Muscle of leg (tissue), 3 donors: ENCODE measurements at regions not wholly inside any gene's neighbourhood (a gene's known extent, or its start where the extent isn't known, plus 50 kb on each side); places are given as distances from the start of the nearest gene placed in this dataset.
A peak's percentile ranks its signal among the peaks of the same experiment; 100 is the strongest.

Experiments
- DNase-seq: peaks from one replicate; pipeline ENCODE4 v3.0.0; 2013
- H3K27ac ChIP-seq: one replicate; pipeline ENCODE4 v1.5.1; 2013; ENCODE audit warnings: mild to moderate bottlenecking, low read length, control low read depth
- H3K27me3 ChIP-seq: one replicate; pipeline ENCODE4 v1.6.1; 2013; ENCODE audit warnings: low read length; ENCODE audit not compliant: control insufficient read depth, insufficient read depth
- H3K36me3 ChIP-seq: one replicate; pipeline ENCODE4 v1.6.1; 2013; ENCODE audit warnings: low read length; ENCODE audit not compliant: control insufficient read depth, insufficient read depth
- H3K4me1 ChIP-seq: one replicate; pipeline ENCODE4 v1.6.1; 2013; ENCODE audit warnings: low read length; ENCODE audit not compliant: control insufficient read depth, insufficient read depth
- H3K4me3 ChIP-seq: one replicate; pipeline ENCODE4 v1.5.1; 2013; ENCODE audit warnings: low read length, control low read depth
- H3K9me3 ChIP-seq: replicated peaks from 2 replicates; pipeline ENCODE4 v1.6.1; 2013; ENCODE audit warnings: low read depth, low read length; ENCODE audit not compliant: control insufficient read depth
- WGBS: methylation state at CpG from one replicate; pipeline ENCODE4 v1.1.5; 2013; ENCODE audit warnings: missing lambda C conversion rate; ENCODE audit not compliant: insufficient coverage; 5-methylcytosine and 5-hydroxymethylcytosine counted together

DNA sequence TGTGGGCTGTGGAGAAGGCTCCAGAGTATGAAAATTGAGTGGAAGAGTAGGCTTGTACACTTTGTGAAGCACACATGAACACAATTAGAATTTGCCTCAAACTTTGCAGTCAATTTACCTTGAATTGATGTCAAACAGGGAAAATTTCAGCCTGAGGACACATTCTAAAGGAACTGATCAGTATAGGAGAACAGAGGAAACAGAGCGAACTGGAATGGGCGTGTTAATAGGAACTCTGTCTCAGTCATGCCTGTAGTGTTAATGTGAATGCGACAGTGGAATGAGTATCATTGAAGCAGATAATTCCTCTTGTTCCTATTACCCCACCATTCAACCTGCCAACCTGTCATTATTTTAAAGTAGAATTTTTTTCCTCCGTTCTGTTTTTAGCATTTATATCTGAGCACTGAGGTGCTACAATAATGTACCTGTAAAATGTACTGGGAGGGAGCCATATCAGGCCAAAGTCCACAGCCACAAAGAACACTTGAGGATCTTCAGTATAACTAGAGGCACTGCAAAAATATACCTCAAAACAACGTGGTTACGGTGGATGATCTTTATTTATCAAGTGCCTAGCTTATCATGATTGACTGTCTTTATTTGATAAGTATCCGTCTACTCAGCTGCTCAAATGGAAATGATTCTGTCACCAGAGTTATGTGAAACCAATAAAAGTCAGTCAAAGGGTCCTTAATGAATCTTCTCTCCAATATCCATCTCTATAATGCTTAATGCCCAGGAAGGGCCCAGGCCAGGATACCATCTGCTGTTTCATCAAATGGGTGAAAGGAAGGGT, 125.3 kb upstream of the STMND1 start:
- Histone ChIP-seq H3K9me3 (no peaks in the 10 kb centered on the region), H3K27me3 (peaks cover 2% of the 10 kb centered on the region), H3K36me3 (no peaks in the 10 kb centered on the region), H3K4me3 (no peak overlapping the region), H3K4me1 (peaks cover 2% of the 10 kb centered on the region), H3K27ac (no peak overlapping the region)
- DNase-seq: no peak
- WGBS: no CpG with 5 or more reads among the region's 7 CpGs

DNA sequence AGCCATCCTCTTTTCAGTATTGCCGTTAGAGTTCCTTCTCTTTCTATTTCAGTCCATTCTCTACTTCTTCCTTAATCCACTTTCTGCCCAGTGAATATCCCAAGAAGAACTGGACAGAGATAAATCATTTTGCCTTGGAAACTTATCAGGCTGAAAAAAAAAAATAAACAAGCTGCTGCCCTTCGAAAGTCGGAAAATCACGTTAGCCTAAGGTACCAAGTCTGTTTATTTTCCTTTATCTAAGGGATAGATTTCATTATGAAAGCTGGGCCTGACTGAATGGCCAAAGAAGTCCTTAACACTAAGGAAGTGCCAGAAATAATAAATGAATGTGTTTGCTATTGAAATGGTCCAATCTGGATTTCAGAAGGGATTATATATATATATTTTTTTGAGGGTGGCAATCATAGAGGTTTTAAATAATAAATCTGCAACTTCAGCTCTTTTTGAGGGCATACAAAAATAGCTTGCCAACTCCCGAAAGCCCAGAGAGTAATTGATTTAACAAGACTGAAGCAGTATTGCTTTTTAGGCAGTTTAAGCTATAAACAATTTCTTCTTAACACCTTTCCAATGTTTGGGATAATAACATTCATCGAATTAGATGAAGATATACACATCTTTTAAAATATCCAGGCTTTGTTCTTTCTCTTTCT, 127.0 kb upstream of the STMND1 start:
- H3K4me3 ChIP-seq: no peak overlapping the region
- 87% methylated on average over 3 of the region's 6 CpGs for WGBS
- no peaks in the 10 kb centered on the region for H3K4me1 ChIP-seq
- H3K27me3 ChIP-seq: peaks cover 2% of the 10 kb centered on the region
- no peaks in the 10 kb centered on the region for H3K36me3 ChIP-seq
- H3K27ac ChIP-seq: no peak overlapping the region
- H3K9me3 ChIP-seq: no peaks in the 10 kb centered on the region
- DNase-seq: no peak

DNA sequence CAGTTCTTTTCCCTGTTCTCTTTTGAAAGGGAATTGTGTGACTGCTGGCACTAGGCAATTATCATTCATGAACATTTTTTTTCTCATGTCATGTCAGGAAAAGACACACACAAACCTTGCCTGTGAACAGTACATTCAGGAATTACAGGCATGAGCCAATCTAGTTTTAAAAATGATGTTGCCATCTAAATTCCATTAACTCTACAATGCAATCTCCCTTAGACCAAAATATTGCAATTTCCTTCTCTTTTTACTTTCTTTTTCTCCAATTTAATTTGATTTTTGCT, 127.5 kb upstream of the STMND1 start:
- H3K27me3 ChIP-seq: peaks cover 1% of the 10 kb centered on the region
- no peak overlapping the region for H3K27ac ChIP-seq
- no peak overlapping the region for H3K4me3 ChIP-seq
- H3K4me1 ChIP-seq: no peaks in the 10 kb centered on the region
- no peaks in the 10 kb centered on the region for H3K36me3 ChIP-seq
- DNase-seq: no peak
- no peaks in the 10 kb centered on the region for H3K9me3 ChIP-seq

DNA sequence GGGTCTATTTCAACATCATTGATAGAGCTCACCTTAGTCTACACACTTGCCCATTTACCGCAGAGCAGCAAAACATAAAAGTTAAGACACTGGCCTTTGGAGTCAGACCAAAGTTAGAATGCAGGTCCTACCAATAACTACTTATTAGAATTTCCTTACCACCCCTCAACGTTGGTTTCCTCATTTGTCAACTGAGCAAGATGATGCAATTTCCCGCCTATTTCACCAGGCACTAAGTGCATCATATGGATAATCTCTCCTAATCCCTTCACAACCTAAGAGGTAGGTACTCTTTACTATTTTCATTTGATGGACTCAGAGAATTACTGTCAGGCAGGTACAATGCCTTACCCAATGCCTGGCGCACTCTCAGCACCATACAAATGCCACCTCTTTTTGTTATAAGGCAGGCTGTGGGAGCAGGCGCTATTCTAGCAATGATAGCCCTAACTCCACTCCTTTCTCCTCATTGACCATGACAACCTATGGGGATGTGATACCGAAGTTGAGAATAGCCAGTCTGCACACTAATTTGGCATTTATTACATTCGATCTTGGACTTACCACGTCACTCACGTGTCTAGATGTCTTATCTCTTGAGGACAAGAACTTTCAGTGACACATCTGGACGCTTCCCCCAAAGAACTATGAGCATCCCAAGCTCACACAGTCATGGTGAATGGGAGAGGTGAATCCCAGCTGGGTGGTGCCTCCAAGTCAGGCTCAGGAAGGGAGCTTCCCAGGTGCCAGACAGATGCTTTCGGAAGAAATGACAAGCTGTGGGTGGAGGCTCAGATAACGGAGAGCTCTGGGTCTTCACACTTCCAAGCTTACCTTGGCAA, 128.1 kb upstream of the STMND1 start:
- H3K27ac ChIP-seq: no peak overlapping the region

DNA sequence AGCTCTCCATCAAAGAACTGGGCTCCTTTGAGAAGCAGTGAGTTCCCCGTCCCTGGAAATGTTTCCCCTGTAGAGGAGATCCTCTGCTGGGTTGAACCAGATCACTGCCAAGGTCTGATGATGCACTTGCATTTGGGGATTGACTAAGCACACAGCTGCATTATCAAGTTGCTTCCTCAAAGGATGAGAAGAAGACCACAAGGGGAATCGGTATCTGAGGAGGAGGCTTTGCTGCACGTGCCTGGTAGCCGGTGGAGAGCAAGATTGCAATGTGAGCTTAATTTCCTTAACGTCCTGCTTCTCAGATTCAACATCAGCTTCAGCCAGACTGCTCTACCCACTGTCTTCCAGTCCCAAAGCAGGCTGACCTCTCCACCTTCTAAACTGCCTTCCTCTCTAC, 128.8 kb upstream of the STMND1 start:
- Histone ChIP-seq H3K4me1 (no peaks in the 10 kb centered on the region), H3K4me3 (no peak overlapping the region), H3K27ac (no peak overlapping the region), H3K9me3 (no peaks in the 10 kb centered on the region), H3K27me3 (no peaks in the 10 kb centered on the region), H3K36me3 (no peaks in the 10 kb centered on the region)
- DNase-seq: no peak
- 85% methylated on average over 4 of the region's 5 CpGs for WGBS

More for the DNA sequence above, 128.1 kb upstream of the STMND1 start:
- H3K4me3 ChIP-seq: no peak overlapping the region
- H3K36me3 ChIP-seq: no peaks in the 10 kb centered on the region
- no peaks in the 10 kb centered on the region for H3K4me1 ChIP-seq
- H3K9me3 ChIP-seq: no peaks in the 10 kb centered on the region
- WGBS: 75% methylated on average over 4 of the region's 12 CpGs
- no peaks in the 10 kb centered on the region for H3K27me3 ChIP-seq
- no peak for DNase-seq

DNA sequence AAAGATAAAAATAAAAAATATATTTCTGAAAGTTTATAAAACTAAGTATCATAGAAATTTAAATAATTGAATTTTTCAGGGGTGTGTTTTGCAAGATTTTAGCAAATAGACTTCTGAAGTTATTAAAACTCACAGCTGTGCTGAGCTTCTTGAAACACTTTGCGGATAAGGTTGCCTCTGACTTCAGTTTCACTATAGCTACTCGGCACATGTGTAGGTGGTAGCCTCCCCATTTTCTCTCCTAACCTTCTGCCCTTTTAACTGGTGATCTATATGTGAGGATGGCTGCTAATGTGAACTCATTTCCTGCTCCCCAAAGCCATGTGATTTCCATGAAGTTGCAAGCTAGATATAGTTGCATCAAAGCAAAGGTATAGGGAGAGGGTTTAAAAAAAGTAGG, 129.3 kb upstream of the STMND1 start:
- Histone ChIP-seq H3K27me3 (no peaks in the 10 kb centered on the region), H3K9me3 (no peaks in the 10 kb centered on the region), H3K27ac (no peak overlapping the region), H3K36me3 (no peaks in the 10 kb centered on the region), H3K4me3 (no peak overlapping the region), H3K4me1 (no peaks in the 10 kb centered on the region)
- no peak for DNase-seq
- WGBS: no CpG with 5 or more reads among the region's 2 CpGs

DNA sequence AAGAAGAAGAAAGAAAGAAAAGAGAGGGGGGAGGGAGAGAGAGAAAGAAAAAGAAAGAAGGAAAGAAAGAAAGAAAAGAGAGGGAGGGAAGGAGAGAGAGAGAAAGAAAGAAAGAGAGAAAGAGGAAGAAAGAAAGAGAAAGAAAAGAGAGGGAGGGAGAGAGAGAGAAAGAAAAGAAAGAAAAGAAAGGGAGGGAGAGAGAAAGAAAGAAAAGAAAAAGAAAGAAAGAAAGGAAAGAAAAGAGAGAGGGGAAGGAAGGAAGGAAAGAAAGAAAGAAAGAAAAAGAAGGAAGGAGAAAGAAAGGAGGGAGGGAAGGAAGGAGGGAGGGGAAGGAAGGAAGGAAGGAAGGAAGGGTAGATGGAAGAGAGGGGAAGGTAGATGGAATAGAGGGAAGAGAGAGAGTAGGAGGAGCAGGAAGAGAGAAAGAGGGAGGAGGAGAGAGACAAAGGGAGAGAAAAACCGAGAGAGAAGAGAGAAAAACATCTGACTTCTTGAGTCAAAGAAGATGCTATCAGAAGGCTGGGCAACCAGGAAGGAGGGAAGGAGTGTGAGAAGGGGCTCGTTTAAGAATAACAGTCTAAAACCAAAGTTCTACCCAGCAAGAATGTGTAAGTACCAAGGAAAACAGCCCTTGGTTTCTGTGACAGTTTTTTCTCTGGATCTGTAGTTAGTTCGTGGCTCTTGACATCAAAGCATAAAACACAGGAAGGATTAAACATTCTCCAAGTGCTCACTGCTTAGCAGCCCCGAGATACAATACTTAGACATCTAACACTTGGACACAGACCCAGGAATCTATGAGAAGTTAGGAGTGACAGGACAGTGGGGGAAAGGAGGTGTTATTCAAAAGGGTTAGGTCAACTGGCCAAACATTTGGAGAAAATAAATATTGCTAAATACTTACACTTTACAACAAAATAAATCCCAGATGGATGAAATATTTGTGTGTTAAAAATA, 131.9 kb upstream of the STMND1 start:
- Histone ChIP-seq H3K36me3 (no peaks in the 10 kb centered on the region), H3K4me3 (no peak overlapping the region), H3K9me3 (no peaks in the 10 kb centered on the region), H3K27ac (no peak overlapping the region), H3K27me3 (no peaks in the 10 kb centered on the region), H3K4me1 (peaks cover 1% of the 10 kb centered on the region)
- 0% methylated on average over 1 of the region's 4 CpGs for WGBS
- peak; percentile 34 for DNase-seq

DNA sequence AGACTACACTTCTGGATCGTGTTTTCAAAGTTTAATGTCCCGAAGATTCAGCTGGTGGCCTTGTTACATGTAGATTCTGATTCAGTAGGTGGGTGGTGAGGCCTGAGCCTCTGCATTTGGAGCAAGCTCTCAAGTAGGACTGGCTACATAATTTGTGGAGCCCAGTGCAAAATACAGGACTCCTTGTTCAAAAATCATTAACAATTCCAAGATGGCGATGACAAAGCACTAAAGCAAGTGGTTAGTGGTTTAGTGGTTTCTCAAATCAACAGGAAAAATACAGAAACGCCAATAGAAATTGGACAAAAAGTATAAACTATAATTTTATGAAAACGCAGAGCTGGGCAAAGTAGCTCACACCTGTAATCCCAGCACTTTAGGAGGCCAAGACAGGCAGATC, 133.7 kb upstream of the STMND1 start:
- Histone ChIP-seq H3K36me3 (no peaks in the 10 kb centered on the region), H3K9me3 (no peaks in the 10 kb centered on the region), H3K4me3 (no peak overlapping the region), H3K27ac (no peak overlapping the region), H3K4me1 (peaks cover 7% of the 10 kb centered on the region), H3K27me3 (no peaks in the 10 kb centered on the region)
- WGBS: 82% methylated on average over 3 of the region's 5 CpGs
- DNase-seq: no peak

DNA sequence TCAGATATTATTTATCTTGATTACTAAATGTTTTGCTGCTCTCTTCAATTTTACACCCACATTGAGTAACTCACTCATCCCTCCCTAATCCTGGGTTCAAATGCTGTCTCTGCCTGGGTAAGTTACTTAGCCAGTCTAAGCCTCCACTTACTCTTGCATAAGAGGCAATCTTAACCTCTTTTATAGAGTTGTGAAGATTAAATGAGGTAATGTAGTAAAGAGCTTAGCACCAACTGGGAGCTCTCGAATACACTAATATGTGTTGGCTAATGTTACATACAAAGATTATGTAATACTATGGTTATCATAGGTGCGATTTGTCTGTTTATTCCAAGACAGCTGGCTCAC, 134.4 kb upstream of the STMND1 start:
- Histone ChIP-seq H3K27ac (no peak overlapping the region), H3K9me3 (no peaks in the 10 kb centered on the region), H3K4me1 (peaks cover 7% of the 10 kb centered on the region), H3K36me3 (no peaks in the 10 kb centered on the region), H3K27me3 (no peaks in the 10 kb centered on the region), H3K4me3 (no peak overlapping the region)
- no CpG with 5 or more reads among the region's 2 CpGs for WGBS
- no peak for DNase-seq
